GM19467 (cell line): ENCODE measurements at regions not wholly inside any gene's neighbourhood (a gene's known extent, or its start where the extent isn't known, plus 50 kb on each side); places are given as distances from the start of the nearest gene placed in this dataset.
"Not testable (repeated sequence)": the region's sequence is repeated elsewhere in the genome, so short reads cannot be mapped to it uniquely, and the experiment has no call there.

Experiments used
- ATAC-seq: cut with Tn5 transposase; IDR thresholded peaks from one replicate; pipeline ENCODE4 v1.9.1; 2021; ENCODE audit warnings: mild to moderate bottlenecking, moderate library complexity; ENCODE audit not compliant: unreplicated experiment

GRCh38 chr15:81830520-81830919 lies 215.3 kb downstream of the MEX3B start:
- no peak for ATAC-seq

GRCh38 chr15:81829918-81830317 lies 215.9 kb downstream of the MEX3B start:
- no peak for ATAC-seq

DNA sequence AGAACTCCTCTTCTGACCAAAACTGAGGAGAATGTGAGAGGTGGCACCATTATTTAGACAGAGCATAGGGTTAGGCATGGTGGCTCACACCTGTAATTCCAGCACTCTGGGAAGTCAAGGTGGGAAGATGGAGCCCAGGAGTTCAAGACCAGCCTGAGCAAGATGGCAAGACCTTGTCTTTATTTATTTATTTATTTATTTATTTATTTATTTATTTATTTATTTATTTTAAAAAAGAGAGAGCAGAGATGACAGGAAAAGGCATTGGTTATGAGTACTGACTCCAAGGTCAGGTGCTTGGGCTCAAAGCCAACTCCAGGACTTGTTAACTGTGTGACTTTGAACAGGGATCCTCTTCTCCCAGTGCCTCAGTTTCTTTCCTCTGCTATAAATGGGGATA lies 217.7 kb downstream of the MEX3B start:
- no peak for ATAC-seq

GRCh38 chr15:81825136-81825535 lies 220.7 kb downstream of the MEX3B start:
- no peak for ATAC-seq

- not testable (repeated sequence) for ATAC-seq
Observed at GRCh38 chr15:81822587-81822986, 223.2 kb downstream of the MEX3B start.

GRCh38 chr15:81819924-81820635 lies 225.7 kb downstream of the MEX3B start:
- no peak for ATAC-seq

- no peak for ATAC-seq
Observed at GRCh38 chr15:81814882-81815455, 230.8 kb downstream of the MEX3B start.

DNA sequence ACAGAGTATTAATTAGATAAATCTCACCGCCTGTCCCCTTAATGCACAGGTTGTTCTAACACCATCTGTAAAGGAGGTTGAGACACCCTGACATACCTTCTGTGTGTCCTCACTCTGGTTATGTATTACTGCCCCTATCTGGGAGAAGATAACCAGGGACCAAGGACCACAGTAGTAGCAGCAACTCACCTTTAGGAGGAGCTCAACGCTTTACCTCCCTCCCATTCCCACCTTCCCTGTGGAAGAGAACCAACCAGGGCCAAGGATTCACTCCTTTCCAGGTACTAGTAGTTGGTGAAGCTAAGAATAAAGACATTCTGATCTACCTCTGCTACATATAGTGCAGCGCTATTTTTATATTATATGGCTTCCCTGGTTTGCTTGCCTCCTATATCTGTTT lies 232.6 kb downstream of the MEX3B start:
- ATAC-seq: no peak

DNA sequence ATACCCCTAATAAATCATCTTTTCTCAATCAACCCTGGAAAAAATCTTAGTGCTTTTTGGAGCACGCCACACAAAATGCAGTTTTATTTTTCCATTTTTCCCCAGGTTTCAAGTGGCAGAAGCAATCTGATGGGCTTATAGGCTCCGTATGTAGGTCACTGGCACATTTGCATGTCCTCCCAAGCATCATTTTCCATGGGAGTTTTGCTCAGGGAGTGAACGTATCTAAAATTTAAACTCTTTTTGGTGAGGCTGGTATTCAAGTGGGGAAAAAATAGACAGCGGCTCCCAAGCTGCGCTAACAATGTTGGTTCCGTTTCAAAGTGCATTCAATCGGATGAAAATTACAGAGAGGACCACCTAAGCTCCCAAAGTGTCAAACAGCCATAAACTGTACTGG lies 233.4 kb downstream of the MEX3B start:
- no peak for ATAC-seq

- ATAC-seq: no peak
Observed at GRCh38 chr15:81811736-81812135, 234.1 kb downstream of the MEX3B start.

DNA sequence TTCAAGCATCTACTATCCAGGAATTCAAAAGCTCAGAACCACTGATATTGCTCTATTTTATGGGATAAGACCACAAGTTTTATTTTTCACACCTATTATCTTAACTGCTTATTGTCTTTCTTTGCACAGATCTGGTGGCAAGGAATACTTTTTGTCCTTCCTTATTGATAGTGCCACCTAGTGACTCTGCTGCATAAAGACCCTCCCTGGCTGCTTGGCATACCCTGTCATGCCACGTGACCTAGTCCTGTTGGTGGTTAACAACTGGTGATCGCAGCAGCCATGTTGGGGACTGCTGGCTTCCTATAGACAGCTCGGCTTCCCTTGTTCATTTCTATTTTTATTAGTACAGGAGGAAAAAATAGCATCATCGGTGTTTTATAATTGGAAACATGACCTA lies 236.3 kb downstream of the MEX3B start:
- no peak for ATAC-seq

DNA sequence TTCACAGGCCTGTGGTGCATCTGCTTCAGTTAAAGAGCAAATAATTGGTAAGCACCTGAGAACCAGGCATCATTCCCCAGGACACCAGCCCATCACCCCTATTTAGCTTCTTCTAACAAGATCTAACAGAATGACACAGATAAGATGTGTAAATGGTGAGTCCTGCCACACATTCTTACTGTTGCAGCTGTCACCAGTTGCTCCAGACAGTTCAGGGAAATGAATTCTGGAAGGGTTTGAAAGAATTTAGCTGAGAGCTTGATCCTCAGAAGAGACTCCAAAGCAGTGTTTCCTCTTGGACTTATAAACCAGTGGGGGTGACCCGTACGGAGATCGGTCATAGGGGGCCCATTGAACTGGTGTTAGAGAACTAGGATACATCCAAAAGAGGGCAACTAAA lies 238.0 kb downstream of the MEX3B start:
- no peak for ATAC-seq

DNA sequence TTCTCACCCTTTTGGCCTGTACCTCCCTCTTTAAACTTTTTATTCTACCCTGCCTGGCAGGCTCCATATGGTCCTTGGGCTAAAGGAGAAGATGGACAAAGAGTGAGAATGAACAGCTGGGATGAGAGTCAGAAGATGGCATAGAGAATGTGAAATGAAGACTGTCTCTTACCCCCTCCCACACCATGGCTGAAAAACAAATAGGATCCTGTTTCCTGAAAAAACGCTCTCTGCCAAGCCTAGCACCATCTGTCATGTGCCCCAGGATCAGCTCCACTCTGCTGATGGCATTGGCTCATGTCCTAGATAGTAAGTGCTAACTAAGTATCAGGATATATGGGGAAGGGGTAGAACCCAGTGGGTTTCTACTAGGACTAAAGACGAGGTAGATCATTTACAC lies 238.6 kb downstream of the MEX3B start:
- no peak for ATAC-seq

GRCh38 chr15:81795899-81796298 lies 249.9 kb downstream of the MEX3B start:
- ATAC-seq: no peak

- ATAC-seq: no peak
Observed at GRCh38 chr15:81792646-81793045, 253.2 kb downstream of the MEX3B start.

GRCh38 chr15:81791322-81791721 lies 254.5 kb downstream of the MEX3B start:
- not testable (repeated sequence) for ATAC-seq

GRCh38 chr15:81789403-81789802 lies 256.4 kb downstream of the MEX3B start:
- ATAC-seq: no peak

GRCh38 chr15:81786776-81787175 lies 259.0 kb downstream of the MEX3B start:
- no peak for ATAC-seq

DNA sequence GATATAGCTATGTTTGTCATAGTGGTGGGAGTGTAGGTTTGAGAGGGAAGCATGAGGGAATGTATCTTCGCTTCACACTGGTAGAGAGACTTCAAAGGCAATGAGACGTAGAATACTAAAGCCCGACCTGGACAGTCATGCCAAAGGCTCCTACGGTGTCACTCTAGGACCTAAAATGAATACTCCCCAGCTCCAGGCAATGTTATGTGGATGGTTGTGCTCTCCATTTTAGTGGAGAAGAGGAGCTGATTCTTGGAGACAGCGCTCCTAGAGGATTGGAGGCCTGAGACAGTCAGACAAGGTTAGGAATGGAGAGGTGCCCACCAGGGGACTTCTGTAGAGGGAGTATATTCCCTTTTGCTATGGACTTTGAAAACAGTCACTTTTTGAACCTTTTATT lies 260.1 kb downstream of the MEX3B start:
- ATAC-seq: no peak

DNA sequence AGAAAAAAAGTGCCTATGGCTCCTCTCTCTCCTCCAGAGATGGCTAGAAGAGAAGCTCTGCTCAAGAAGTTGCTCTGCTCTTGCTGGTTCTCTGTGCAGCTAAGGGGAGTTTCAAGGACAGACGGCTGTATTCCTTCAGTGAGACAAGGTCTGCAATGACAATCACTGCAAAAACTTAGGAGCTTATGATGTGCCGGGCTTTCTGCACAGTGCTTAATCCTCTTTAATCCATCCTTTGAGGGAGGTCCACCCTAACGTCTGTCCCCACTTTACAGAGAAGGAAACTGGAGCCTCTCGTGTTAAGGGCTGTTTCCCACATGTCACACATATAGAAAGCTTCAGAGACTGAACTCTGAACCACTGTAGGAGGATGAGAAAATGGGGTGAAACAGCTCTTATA lies 260.6 kb downstream of the MEX3B start:
- ATAC-seq: no peak

DNA sequence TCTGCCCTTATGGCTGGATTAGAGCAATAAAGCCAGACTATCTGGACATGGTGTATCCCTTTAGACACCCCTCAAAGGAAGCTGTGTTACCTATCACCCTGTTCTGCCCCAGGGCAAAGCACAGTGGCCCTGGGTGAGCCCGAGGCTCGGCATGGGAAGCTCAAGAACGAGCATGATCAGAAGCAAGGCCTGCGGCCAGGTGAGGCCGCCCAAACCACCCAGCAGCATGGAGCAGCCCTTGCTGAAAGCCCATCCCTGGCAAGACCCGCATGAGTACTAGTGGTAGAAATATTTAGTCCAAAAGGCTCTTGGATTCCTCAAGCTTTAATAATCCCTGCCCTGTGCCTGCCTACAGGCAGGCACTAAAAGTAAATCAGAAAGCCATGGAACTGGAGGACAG lies 261.1 kb downstream of the MEX3B start:
- no peak for ATAC-seq

- no peak for ATAC-seq
Observed at GRCh38 chr15:81783586-81783985, 262.2 kb downstream of the MEX3B start.

DNA sequence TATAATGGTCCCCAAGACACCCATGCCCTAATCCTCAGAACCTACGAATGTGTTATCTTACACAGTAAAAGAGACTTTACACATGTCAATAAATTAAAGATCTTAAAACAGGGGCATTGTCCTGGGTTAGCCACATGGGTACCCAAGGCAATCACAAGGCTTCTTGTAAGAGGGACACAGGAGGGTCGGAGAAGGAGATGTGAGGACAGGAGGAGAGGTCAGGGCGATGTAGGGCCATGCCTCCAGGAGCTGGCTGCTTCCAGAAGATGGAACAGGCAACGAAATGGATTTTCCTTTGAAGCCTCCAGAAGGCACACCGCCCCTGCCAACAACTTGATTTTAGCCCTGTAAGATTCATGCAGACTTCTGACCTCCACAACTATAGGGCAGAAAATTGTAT lies 262.7 kb downstream of the MEX3B start:
- ATAC-seq: no peak
